GM03348 (cell line): ENCODE measurements at regions not wholly inside any gene's neighbourhood (a gene's known extent, or its start where the extent isn't known, plus 50 kb on each side); places are given as distances from the start of the nearest gene placed in this dataset.

ENCODE experiments used
- DNase-seq: peaks from one replicate; pipeline ENCODE4 v3.0.0; 2012; ENCODE audit warnings: low spot score

DNA sequence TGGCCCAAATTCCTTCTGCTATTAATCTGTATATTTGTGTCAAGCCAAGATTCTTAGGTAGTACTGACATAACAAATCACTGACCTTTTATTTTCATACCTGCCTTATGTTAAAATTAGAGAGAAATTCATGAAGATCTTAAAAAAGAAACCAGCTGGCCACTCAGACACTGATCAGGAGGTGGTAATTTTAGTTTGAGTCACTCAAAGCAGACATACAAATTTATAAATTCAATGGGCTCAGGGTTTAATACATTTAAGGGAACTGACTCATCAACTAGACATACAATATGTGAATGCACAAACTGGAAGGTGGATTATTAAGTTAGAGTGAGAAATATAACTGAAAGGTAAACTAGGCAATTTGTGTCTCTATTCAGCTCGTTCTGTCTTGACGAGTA, 711.9 kb upstream of the EYS start:
- DNase-seq: no peak

DNA sequence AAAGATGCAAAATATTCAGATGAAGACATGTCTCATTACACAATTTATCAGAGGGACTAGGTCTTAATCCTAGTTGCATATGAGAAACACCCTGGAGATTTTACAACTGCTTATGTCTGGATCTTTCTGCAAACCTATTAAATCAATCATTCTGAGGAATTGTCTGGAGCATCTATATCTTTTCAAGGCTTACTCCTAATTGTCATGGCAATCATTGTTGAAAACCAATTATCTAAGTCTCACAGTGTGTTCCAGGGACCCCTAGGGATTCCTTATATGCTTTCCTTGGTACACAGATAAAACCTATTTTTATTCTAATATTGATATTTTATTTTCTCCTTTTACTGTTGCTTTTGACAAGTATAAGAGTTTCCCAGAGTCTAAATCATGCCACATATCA, 696.9 kb upstream of the EYS start:
- no peak for DNase-seq

DNA sequence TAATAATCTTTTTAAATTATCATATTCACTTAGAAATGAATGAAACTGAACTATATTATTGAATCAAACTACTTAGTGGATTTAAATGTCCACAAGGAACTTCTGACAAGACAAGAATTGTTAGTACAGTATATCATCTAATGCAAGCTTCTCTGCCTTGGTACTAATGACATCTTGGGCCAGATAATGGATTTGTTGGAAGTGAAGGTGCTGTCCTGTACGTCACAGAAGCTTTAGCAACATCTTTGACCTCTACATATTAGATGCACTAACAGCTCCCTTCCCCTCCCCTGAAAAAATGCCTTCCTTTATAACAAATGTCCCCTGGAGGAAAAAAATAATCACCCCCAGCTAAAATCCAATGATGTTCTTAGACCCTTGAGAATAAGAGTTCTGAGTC, 695.8 kb upstream of the EYS start:
- no peak for DNase-seq

DNA sequence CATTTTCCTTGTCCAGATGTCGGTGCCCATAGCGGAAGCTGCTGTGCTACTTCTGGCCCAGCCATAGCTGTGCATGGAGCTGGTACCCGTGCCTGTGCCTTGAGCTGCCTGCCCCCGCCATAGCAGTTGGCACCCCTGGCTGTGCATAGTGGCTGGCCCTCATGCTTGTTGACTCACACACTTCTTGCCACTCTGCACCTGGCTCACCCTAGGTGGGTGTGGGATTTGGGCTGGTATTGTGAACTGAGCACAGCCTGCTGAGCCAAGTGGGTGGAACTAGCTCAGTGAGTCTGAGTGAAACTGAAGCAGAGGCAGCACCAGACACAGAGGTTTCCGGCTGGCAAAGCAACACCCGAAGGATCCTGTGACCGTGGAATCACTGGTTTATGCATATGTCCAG, 689.5 kb upstream of the EYS start:
- no peak for DNase-seq

DNA sequence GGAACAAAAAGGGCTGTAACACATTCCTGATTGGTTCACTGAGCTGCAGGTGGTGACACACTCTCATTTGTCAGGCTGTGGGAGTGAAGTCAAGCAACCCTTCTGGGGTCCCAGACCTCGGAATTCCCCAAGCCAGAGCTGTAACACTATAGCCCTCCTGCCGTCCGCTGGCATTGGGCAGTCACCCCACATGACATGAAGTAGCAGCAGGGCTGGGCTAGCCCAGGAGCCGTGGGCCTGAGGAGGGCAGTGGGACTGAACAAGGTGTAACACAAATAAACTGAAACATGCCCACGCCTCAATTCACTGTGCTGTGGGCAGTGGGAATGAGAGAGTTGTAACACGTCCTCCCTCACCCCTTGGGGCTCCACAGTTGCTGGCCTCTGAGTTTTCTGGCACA, 689.1 kb upstream of the EYS start:
- DNase-seq: no peak

DNA sequence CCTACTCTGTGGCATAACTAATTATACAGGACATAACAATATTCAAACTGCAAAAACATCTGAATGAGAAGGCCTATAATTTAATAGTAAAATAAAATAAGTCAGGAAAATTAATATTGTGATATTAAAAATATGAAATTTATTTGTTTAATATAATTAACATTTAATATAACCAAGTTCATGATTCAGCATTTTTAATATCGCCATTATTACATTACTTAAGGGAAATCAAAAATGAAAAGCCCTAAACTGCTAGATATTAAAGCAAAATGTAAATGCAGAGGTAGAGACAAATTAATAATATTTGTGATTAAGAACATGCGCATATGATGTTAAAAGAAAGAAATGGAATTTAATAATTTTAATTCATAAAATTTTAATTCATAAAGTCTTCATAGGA, 683.4 kb upstream of the EYS start:
- no peak for DNase-seq

DNA sequence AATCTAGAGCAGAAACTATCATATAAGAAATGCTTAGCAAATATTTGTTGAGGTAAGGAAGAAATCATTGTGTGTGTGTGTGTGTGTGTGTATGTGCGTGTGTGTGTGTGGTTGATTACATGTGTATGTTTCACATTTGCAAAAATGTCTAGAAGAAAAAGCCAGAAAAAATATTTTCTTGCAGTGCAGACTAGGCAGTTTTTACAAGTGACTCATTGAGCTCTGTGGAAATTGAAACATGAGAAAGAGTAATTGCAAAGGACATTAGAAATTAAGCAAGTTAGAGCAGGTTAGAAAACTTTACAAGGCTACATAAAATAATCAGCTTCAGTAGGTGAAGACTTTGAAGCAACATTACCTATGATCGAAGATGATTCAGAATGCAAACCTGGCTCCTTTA, 669.0 kb upstream of the EYS start:
- peak; percentile 5 for DNase-seq

DNA sequence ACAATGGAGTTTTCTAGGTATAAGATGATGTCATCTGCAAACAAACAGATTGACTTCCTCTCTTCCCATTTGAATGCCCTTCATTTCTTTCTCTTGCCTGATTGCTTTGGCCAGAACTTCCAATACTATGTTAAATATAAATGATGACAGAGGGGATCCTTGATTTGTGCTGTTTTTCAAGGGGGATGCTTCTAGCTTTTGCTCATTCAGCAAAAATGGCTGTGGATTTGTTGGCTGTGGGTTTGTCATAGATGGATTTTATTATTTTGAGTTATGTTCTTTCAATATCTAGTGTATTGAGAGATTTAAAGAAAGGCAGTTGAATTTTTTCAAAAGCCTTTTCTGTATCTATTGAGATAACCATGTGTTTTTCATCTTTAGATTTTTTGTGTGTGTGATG, 662.4 kb upstream of the EYS start:
- DNase-seq: no peak

DNA sequence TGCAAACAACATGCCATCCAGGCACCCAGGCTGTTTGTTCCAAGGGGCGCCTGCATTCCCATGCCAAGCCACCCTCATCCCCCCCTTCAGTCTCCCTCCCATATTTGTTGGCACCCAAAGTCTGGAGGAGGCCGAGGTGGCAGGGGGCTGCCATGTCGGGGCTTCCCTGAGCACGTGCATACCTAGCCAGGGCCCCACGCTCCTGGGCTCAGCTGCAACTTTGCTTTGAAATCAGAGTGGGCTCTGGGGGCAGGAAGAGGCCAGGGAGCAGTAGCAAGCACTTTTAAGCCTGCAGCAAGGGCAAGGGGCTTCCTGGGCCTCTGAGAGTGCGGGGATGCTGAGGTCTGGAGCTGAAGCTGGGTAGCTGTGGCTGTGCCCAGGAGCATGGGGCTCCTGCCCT, 655.9 kb upstream of the EYS start:
- DNase-seq: no peak

DNA sequence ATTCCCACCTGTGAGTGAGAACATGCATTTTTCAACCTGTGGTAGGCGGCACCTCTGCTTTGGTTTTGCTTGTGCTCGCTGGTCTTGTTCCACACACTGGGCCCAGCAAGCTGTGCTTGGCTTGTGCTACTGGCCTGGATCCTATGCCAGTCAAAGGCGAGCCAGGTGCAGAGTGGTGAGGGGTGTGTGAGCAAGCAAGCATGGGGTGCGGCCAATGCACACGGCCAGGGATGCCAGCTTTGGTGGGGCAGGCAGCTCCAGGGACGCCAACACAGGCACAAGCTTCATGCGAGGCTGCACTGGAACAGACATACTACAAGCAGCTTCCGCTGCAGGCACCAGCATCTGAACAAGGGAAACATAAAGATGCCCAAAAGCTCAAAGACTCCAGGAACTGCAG, 654.9 kb upstream of the EYS start:
- DNase-seq: no peak

DNA sequence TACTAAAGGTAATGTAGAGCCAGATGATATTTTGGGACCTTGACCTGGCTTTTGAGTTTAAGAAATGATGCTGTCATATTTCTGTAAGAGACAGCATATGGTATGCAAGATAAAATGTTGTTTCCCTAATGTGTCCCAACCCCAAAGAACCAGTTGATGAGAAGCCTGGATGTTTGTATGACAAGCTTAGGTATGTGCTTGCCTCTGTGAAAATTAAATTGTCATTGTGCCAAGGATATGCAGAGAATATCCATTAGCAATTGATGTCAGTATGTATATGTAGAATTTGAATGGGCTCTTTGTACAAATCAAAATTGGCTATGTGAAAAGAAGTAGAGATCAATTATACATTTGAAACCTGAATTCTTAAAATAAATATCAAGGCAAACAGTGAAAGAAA, 650.8 kb upstream of the EYS start:
- DNase-seq: no peak

DNA sequence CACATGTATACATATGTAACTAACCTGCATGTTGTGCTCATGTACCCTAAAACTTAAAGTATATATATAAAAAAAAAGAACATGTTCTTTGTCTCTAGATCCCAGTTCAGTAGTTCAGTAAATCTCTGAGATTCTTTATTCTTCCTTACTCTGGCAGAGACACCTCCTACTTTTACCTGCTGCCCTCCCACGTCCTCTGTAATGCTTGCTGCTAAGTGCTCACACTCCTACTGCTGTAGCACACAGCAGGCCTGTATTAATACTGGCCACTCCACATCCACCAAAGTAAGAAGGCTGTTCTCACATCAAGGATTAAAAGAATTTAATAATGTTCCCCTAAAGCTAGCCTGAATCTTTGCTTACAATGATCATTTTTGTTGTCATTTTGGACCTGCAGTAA, 648.4 kb upstream of the EYS start:
- DNase-seq: no peak

DNA sequence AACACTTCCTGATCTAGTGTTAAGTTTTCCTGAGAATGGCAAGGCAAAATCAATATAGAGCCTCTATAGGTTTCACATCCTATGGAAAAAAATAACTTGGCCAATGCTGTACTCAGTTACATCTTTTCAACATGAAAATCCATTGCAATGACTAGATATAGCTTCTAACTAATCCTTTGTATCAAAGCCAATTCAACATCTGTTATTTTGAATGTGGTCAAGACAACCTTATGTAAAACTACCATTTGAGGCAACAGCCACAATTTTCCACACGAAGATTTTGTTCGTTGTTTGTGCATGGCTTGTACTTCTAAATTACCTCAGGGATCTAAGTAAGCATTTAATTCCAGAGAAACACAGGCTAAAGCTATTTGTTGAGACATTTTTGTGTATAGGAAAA, 637.8 kb upstream of the EYS start:
- DNase-seq: peak; percentile 4

DNA sequence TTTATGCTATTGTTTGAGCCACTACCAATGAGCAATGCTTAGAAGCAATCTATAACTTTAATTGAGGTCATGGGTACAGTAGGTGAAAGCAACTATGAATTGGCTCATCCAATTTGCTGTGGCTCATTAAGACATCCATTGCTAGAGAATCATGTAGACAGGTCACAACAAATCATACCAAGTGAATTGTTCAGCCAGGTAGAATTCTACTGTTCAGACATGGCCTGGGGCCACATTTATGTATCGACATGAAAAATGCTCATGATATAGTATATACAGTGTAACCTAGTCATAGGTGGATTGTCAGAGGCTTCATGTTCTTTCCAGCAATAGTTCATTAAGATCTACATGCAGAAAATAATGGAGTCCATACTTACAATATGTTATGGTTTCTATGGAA, 633.7 kb upstream of the EYS start:
- no peak for DNase-seq

DNA sequence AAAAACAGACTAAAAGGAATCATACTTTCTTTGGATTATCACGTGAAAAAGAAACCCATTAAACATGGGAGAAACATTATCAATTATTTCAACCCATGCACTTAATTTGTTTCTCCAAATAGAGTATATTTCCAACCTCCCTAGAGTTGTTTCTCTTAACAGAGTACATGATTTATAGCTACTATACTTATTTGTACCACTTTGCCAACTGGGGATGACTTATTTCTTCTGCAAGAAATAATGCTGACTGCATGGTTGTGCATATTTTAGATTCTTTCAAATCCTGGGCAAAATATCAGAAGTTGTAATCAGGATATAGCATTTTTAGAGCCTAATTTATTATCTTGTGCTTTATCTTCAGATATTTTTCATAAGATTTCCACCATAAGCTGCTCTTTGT, 629.1 kb upstream of the EYS start:
- DNase-seq: peak; percentile 16

DNA sequence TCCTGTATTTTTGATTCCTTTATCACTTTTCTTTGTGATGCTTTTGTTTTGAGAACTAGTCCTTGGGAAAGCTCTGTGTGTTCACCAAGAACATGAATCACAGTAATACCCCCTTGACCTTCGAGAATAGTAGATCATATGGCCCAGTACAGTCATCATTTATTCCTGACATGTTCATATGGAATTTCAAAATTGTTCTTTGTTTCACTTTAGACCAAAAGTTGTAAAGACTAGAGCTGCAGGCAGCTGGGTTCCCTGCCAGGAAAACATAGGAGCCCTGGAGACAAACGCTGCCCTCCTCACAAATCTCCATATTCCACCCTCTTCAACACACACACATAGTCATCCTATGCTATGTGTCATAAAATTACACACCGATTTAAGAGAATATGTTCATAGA, 621.2 kb upstream of the EYS start:
- DNase-seq: no peak

DNA sequence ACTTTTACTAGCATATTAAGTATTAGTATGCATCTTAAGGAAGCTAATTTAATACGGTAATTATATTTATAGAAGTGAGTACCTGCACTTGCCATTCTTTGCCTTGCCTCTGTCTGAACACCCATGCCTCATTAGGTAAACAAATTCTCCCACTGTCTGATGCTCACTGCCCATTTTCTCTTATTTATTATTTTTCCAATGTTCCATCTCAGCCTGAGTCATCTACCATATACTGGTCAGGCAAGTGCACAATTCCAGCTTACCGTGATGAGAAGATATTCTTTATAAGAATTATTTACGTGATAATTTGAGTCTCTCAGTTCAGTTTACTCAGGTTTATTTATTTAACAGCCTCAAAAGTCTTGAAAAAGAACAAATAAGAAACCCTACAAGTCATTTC, 619.2 kb upstream of the EYS start:
- DNase-seq: no peak

DNA sequence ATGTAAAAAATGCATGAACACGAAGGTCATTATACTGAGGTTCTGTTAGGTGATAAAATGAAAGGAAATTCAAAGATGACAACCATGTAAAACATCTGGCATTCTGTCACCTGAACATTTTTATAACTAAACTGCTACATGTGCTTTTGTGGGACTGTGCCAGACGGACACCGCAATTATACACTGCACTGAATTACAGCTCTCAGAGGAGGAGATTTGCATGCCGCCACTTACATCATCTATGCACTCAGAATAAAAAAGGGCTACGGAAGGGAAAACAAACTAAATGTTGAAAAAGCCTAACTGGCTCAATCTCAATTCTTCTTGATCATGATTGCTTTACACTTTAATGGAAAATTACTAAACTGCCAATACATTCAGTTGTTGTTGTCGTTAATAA, 614.0 kb upstream of the EYS start:
- no peak for DNase-seq

DNA sequence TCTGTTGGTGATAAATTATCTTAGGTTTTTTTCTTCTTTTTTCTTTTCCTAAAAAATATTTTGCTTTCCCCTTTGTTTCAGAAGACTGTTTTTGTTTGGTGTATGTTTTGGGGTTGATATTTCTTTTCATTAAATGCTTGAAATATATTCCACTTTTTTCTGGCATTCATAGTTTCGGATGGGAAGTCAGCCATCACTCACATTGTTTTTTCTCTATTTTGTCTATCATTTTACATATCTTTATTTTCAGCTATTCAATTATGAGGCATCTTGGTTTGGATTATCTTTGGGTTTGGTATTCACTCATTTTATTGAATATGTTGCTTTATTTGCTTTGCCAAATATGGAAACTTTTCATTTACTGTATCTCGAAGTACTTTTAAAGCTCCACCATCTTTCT, 600.5 kb upstream of the EYS start:
- DNase-seq: no peak

DNA sequence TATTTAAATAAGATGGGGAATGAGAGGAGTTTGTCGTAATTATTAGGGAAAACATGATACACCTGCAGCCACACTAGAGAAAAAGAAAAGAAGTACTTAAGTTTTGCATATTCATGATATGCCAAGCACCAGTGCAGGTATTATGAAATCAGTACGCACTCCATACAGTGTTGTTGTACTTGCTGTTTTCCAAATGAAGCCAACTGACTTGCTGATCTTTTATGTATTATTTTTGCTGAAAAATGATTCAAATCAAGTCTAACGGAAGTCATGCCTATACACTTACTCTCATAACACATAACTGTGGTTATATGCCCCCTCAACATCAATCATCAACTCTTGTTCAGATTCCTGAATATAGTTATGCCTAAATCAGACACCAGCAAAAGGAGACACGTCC, 584.9 kb upstream of the EYS start:
- DNase-seq: no peak

DNA sequence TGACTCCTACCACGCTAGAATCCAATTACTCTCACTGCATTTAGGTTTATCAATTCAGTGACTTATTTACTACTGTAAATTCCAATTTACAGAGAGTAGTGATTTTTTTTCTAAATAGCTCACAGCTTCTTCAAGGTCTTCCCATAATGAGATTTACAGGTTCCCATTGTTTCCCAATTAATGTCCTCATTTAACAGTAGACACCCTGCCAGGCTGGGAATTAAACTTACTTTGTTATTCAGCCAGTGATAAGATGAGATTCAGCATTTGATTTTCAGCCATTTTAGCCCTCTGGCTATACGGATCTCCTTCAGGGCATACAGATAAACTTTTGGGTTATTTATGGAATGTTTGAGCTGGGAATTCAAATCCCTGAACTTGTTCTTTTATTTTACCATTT, 582.9 kb upstream of the EYS start:
- no peak for DNase-seq

DNA sequence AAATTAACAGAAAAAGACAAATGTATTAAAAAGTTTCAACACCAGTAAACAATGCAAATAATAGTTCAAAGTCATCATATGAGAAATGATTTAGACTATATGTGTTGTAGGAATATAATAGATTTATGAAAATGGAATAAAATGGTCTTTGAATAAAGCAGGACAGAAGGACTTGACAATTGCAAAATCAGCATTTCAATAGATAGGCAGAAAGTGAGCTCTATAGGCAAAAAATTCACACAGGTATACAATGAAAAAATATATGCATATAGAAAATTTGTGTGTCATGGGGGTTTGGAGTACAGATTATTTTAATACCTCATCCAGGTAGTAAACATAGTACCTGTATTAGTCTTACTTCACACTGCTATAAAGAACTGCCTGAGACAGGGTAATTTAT, 571.1 kb upstream of the EYS start:
- no peak for DNase-seq

DNA sequence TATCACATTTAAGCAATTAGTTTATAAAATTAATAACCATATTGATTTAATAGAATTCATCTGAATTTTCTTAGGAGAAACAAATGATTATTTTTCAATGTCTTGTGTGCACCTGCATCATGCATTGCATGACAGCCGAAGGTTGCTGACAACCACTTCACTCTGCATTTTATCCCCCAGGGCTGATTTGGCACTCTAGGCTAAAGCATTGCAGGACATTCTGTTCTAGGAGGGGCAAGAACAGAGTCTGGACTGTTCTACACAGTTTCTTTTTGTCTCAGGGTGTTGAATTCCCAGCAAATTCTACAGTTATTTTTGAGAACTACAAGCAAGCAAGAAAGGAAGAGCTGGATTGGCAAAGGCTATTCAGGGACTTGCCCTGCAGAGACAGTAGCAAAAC, 570.4 kb upstream of the EYS start:
- DNase-seq: no peak

DNA sequence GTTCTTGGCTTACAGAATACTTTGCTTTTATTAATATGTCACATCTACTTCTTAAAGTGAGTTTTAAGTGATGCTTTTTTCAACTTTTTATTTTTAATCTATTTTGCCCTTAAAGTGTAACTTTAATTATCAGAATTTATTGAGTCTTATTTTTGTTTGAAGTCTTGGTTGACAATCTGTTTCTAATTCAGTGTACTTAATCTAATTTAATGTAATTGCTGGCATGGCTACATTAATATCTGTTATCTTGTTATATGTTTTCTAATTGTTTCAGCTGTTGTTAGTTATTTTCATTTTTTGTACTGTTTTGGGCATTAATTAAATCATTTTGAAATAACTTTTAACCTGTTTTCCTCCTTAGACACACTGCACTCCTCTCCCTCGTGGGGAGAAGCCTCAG, 558.7 kb upstream of the EYS start:
- DNase-seq: no peak

DNA sequence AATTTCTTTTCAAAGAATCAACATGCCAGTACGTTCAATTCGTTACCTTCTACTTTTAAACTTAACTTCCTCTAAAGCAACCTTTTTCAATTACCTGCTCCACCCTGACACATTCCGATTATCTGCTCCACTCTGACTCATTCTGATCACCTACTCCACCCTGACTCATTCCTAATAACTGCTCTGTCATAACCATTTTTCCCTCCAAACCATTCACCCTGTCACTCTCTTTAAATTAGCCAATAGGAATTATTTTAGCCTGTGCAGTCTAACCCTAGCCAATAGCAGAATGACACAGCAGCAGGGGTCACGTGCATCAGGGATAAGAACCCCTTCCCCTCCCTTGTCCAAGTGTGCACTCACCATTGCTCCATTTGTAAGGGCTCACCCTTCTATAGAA, 557.4 kb upstream of the EYS start:
- DNase-seq: no peak
